ENCODE measurements at regions not wholly inside any gene's neighbourhood (a gene's known extent, or its start where the extent isn't known, plus 50 kb on each side); places are given as distances from the start of the nearest gene placed in this dataset.

DNA sequence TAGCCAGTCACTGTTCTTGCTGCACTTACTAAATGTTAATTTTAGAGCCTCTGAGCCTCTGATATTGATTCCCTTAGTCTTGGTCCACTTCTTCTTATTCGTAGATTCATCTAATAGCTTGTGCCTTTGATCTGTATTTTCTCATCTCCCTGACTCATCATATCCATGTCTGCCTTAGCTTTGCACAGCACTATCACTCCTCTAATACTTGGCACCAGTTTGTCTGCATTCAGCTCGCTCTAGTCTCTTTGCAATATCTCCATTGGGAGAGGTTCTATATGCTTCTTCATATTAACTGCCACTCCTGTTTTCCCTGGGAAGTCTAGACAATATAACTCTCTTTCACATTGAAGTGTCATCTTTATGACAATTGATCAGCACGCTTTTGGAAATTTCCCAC lies 68.5 kb upstream of the CSRP2 start:
- TF ChIP-seq CTCF (conservative IDR thresholded peaks at IDR 0.05; ENCODE audit: low read depth, low read length), result no peak
- H3K4me3 ChIP-seq (ENCODE audit: low read depth, low read length), result no peak overlapping the region
- DNase-seq (ENCODE audit: low read depth), result no peak

GRCh38 chr12:76946446-76946845 lies 67.6 kb upstream of the CSRP2 start:
- no peak overlapping the region for H3K4me3 ChIP-seq (ENCODE audit: low read depth, low read length)
- no peak for DNase-seq (ENCODE audit: low read depth)
- no peak for TF ChIP-seq CTCF (conservative IDR thresholded peaks at IDR 0.05; ENCODE audit: low read depth, low read length)

GRCh38 chr12:76945867-76946266 lies 67.0 kb upstream of the CSRP2 start:
- no peak overlapping the region for H3K4me3 ChIP-seq (ENCODE audit: low read depth, low read length)
- TF ChIP-seq CTCF (conservative IDR thresholded peaks at IDR 0.05; ENCODE audit: low read depth, low read length), result no peak
- DNase-seq (ENCODE audit: low read depth), result no peak

- DNase-seq (ENCODE audit: low read depth), result no peak
- TF ChIP-seq CTCF (conservative IDR thresholded peaks at IDR 0.05; ENCODE audit: low read depth, low read length), result no peak
- H3K4me3 ChIP-seq (ENCODE audit: low read depth, low read length), result no peak overlapping the region
These were observed 66.1 kb upstream of the CSRP2 start for GRCh38 chr12:76944892-76945291.

DNA sequence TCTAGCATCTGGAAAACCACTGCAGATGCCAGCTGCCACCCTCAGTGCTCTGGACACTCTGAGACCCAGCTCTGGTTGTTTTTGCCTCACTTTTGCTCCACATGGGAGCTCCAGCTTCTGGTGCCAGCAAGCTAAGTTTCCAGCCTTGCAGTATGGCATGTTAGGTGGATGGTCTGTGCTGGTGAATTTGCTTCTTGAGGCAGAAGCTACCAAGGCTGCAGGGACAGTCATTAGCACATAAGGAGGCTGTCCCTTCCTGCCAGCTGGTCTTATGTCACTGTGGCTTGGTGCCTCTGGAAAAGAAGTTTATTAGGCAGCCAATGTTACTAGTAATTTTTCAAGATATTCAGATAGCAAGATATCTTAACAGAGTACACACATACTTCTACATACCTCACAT lies 64.2 kb upstream of the CSRP2 start:
- no peak overlapping the region for H3K4me3 ChIP-seq (ENCODE audit: low read depth, low read length)
- DNase-seq (ENCODE audit: low read depth), result no peak
- no peak for TF ChIP-seq CTCF (conservative IDR thresholded peaks at IDR 0.05; ENCODE audit: low read depth, low read length)

GRCh38 chr12:76942267-76942666 lies 63.4 kb upstream of the CSRP2 start:
- no peak for DNase-seq (ENCODE audit: low read depth)
- no peak overlapping the region for H3K4me3 ChIP-seq (ENCODE audit: low read depth, low read length)

More at GRCh38 chr12:76942267-76942666, 63.4 kb upstream of the CSRP2 start:
- TF ChIP-seq CTCF (conservative IDR thresholded peaks at IDR 0.05; ENCODE audit: low read depth, low read length), result no peak

Data from epithelial cell of proximal tubule (primary cell).